HL-60 (cell line): ENCODE measurements at regions not wholly inside any gene's neighbourhood (a gene's known extent, or its start where the extent isn't known, plus 50 kb on each side); places are given as distances from the start of the nearest gene placed in this dataset.

Experiments
- DNase-seq, 2 experiments: peaks; one replicate each; pipeline ENCODE4 v3.0.0-alpha.2; 2010 to 2020; ENCODE audit warnings: low read depth in 1 of 2, low spot score in 1 of 2
- H3K27ac ChIP-seq: fragments of 250-450 bp; sonication (Bioruptor Pico); replicated peaks from 2 replicates; pipeline ENCODE4 v1.5.1; 2020; ENCODE audit warnings: mild to moderate bottlenecking, moderate library complexity
- H3K27me3 ChIP-seq: fragments of 250-450 bp; sonication (Bioruptor Pico); 2 replicates; pipeline ENCODE4 v1.5.1; 2021; ENCODE audit warnings: mild to moderate bottlenecking, moderate library complexity; ENCODE audit not compliant: insufficient read depth, poor library complexity, severe bottlenecking
- H3K4me3 ChIP-seq: replicated peaks from 2 replicates; pipeline ENCODE4 v1.5.1; 2011; ENCODE audit warnings: mild to moderate bottlenecking, control low read depth, low read length; ENCODE audit not compliant: insufficient read depth
- CTCF ChIP-seq: IDR thresholded peaks from one replicate; pipeline ENCODE4 v1.5.1; 2011; ENCODE audit warnings: low read length, control low read depth, inconsistent platforms; ENCODE audit not compliant: insufficient read depth
- GABPA ChIP-seq: IDR thresholded peaks from 2 replicates; pipeline ENCODE4 v1.6.1; 2012; ENCODE audit warnings: low read depth
- POLR2AphosphoS5 ChIP-seq: IDR thresholded peaks from 2 replicates; pipeline ENCODE4 v1.6.1; 2012; ENCODE audit warnings: low read depth
- REST ChIP-seq: IDR thresholded peaks from 2 replicates; pipeline ENCODE4 v1.6.1; 2012; ENCODE audit warnings: low read depth; ENCODE audit not compliant: insufficient replicate concordance
- SPI1 ChIP-seq: IDR thresholded peaks from 2 replicates; pipeline ENCODE4 v1.6.1; 2012; ENCODE audit warnings: low read depth, mild to moderate bottlenecking, borderline replicate concordance

- no peak overlapping the region for H3K4me3 ChIP-seq
- TF ChIP-seq SPI1 (no peak), GABPA (no peak), CTCF (no peak), REST (no peak), POLR2AphosphoS5 (no peak)
- no peak overlapping the region for H3K27ac ChIP-seq
- H3K27me3 ChIP-seq, result peaks cover 26% of the 10 kb centered on the region
- DNase-seq, result no peak
These were observed 60.8 kb upstream of the EIF5 start for GRCh38 chr14:103273145-103273744.

- Histone ChIP-seq H3K4me3 (no peak overlapping the region), H3K27me3 (peaks cover 26% of the 10 kb centered on the region), H3K27ac (no peak overlapping the region)
- TF ChIP-seq SPI1, result no peak
- TF ChIP-seq REST, result no peak
- no peak for TF ChIP-seq CTCF
- no peak for TF ChIP-seq GABPA
- no peak for TF ChIP-seq POLR2AphosphoS5
- DNase-seq, result no peak
These were observed 60.1 kb upstream of the EIF5 start for GRCh38 chr14:103273745-103274615.

GRCh38 chr14:103275000-103275399 lies 59.0 kb upstream of the EIF5 start:
- DNase-seq, result no peak
- H3K4me3 ChIP-seq, result no peak overlapping the region
- TF ChIP-seq SPI1, result no peak
- TF ChIP-seq GABPA, result no peak
- no peak for TF ChIP-seq CTCF
- TF ChIP-seq REST, result no peak
- H3K27ac ChIP-seq, result no peak overlapping the region
- peaks cover 31% of the 10 kb centered on the region for H3K27me3 ChIP-seq
